DOHH2 (cell line): ENCODE measurements at regions not wholly inside any gene's neighbourhood (a gene's known extent, or its start where the extent isn't known, plus 50 kb on each side); places are given as distances from the start of the nearest gene placed in this dataset.

Experiments used
- H3F3A ChIP-seq: fragments of 200-600 bp; sonication (generic), shearing (Covaris generic); 2 replicates; pipeline ENCODE4 v1.6.0; 2016; ENCODE audit warnings: antibody characterized with exemption, mild to moderate bottlenecking; ENCODE audit not compliant: control insufficient read depth, insufficient read depth
- H3K27ac ChIP-seq: fragments of 200-600 bp; sonication (generic); 2 replicates; pipeline ENCODE4 v1.5.1; 2014; ENCODE audit warnings: low read depth, mild to moderate bottlenecking, low read length, moderate library complexity
- H3K27me3 ChIP-seq: fragments of 200-600 bp; sonication (generic); 2 replicates; pipeline ENCODE4 v1.6.1; 2014; ENCODE audit warnings: mild to moderate bottlenecking, low read length, mixed read lengths; ENCODE audit not compliant: control insufficient read depth
- H3K36me3 ChIP-seq: fragments of 200-600 bp; sonication (generic); 2 replicates; pipeline ENCODE4 v1.6.1; 2014; ENCODE audit warnings: mild to moderate bottlenecking, low read length, moderate library complexity, mixed read lengths; ENCODE audit not compliant: control insufficient read depth
- H3K4me1 ChIP-seq: fragments of 200-600 bp; sonication (generic); 2 replicates; pipeline ENCODE4 v1.6.1; 2014; ENCODE audit warnings: mild to moderate bottlenecking, low read length, mixed read lengths; ENCODE audit not compliant: control insufficient read depth
- H3K4me2 ChIP-seq: fragments of 200-600 bp; sonication (generic); 2 replicates; pipeline ENCODE4 v1.6.0; 2014; ENCODE audit warnings: mild to moderate bottlenecking, low read length, moderate library complexity
- H3K4me3 ChIP-seq: fragments of 200-600 bp; sonication (generic); 2 replicates; pipeline ENCODE4 v1.5.1; 2014; ENCODE audit warnings: mild to moderate bottlenecking, low read length, mixed read lengths
- H3K79me2 ChIP-seq: fragments of 200-600 bp; sonication (generic); 2 replicates; pipeline ENCODE4 v1.6.1; 2014; ENCODE audit warnings: mild to moderate bottlenecking, low read length, mixed read lengths; ENCODE audit not compliant: control insufficient read depth
- H3K9me2 ChIP-seq: fragments of 200-600 bp; sonication (generic); replicated peaks from 2 replicates; pipeline ENCODE4 v1.6.1; 2014; ENCODE audit warnings: mild to moderate bottlenecking, low read length, mixed read lengths; ENCODE audit not compliant: control insufficient read depth
- H3K9me3 ChIP-seq: fragments of 200-600 bp; sonication (generic); 2 replicates; pipeline ENCODE4 v1.6.1; 2014; ENCODE audit warnings: antibody characterized with exemption, low read length, mixed read lengths; ENCODE audit not compliant: control insufficient read depth, insufficient read depth
- H4K20me1 ChIP-seq: fragments of 200-600 bp; sonication (generic); 2 replicates; pipeline ENCODE4 v1.6.0; 2014; ENCODE audit warnings: low read depth, mild to moderate bottlenecking, antibody characterized with exemption, low read length, moderate library complexity; ENCODE audit not compliant: control insufficient read depth, insufficient read depth
- EZH2phosphoT487 ChIP-seq: fragments of 200-600 bp; sonication (generic); IDR thresholded peaks from 2 replicates; pipeline ENCODE4 v1.6.1; 2017; ENCODE audit warnings: borderline replicate concordance, mild to moderate bottlenecking, antibody characterized with exemption, low read length, moderate library complexity, mixed read lengths
- TF ChIP-seq, protein P1 (sequence below): fragments of 200-600 bp; sonication (generic); IDR thresholded peaks from one replicate; pipeline ENCODE4 v1.5.1; 2014; ENCODE audit warnings: antibody characterized with exemption, mild to moderate bottlenecking, low read depth, low read length; ENCODE audit not compliant: poor library complexity, severe bottlenecking

DNA sequence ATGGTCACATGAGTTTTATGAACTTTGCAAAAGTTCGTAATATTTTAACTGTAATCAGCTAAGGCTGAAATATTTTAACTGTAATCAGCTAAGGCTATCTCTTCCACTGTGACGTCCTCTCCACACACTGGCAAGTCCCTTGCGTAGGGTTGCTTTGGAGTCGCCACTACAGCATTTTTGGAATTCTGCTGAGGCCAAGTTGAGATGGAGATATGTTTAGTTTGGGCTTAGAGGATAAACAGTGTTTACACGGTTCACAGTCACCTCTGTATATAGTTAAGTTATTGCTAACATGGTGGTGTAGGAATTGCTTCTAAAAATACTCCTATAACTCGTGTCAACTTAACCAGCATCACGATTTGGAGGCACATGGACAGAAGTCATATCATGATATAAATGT is 143.6 kb upstream of the SERP2 start:
- TF ChIP-seq, protein P1, sequence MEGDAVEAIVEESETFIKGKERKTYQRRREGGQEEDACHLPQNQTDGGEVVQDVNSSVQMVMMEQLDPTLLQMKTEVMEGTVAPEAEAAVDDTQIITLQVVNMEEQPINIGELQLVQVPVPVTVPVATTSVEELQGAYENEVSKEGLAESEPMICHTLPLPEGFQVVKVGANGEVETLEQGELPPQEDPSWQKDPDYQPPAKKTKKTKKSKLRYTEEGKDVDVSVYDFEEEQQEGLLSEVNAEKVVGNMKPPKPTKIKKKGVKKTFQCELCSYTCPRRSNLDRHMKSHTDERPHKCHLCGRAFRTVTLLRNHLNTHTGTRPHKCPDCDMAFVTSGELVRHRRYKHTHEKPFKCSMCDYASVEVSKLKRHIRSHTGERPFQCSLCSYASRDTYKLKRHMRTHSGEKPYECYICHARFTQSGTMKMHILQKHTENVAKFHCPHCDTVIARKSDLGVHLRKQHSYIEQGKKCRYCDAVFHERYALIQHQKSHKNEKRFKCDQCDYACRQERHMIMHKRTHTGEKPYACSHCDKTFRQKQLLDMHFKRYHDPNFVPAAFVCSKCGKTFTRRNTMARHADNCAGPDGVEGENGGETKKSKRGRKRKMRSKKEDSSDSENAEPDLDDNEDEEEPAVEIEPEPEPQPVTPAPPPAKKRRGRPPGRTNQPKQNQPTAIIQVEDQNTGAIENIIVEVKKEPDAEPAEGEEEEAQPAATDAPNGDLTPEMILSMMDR: no peak
- no peak for TF ChIP-seq EZH2phosphoT487
- Histone ChIP-seq H3K9me3 (no peaks in the 10 kb centered on the region), H3K79me2 (no peaks in the 10 kb centered on the region), H3K36me3 (no peaks in the 10 kb centered on the region), H3K4me2 (no peak overlapping the region), H3K4me3 (no peak overlapping the region), H3K27me3 (no peaks in the 10 kb centered on the region), H4K20me1 (no peaks in the 10 kb centered on the region), H3F3A (no peaks in the 10 kb centered on the region), H3K27ac (no peak overlapping the region), H3K9me2 (no peaks in the 10 kb centered on the region), H3K4me1 (peaks cover 22% of the 10 kb centered on the region)

DNA sequence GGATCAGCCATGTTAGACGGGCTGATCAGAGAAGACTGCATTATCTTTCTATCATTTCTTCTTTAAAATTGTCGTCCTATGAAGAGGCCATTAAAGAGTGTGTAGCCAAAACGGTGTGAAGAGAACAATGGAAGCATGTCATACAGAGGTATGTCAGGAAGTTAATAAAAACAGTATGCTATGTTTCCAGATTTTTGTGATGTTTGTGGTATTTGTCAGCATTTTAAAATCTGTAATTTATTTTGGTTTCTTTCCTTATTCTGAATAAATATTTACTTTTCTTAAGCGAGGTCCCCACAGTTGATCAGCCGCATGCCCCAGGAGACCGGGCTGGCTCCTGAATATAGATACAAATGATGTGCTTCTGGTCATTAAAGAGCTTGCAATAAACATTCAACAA is 142.9 kb upstream of the SERP2 start:
- TF ChIP-seq, protein P1: no peak
- no peak for TF ChIP-seq EZH2phosphoT487
- H3F3A ChIP-seq: no peaks in the 10 kb centered on the region
- H3K4me2 ChIP-seq: no peak overlapping the region
- peaks cover 25% of the 10 kb centered on the region for H3K4me1 ChIP-seq
- H3K79me2 ChIP-seq: no peaks in the 10 kb centered on the region
- no peaks in the 10 kb centered on the region for H4K20me1 ChIP-seq
- no peaks in the 10 kb centered on the region for H3K36me3 ChIP-seq
- no peak overlapping the region for H3K27ac ChIP-seq
- no peak overlapping the region for H3K4me3 ChIP-seq
- H3K9me2 ChIP-seq: no peaks in the 10 kb centered on the region
- H3K9me3 ChIP-seq: no peaks in the 10 kb centered on the region
- no peaks in the 10 kb centered on the region for H3K27me3 ChIP-seq

DNA sequence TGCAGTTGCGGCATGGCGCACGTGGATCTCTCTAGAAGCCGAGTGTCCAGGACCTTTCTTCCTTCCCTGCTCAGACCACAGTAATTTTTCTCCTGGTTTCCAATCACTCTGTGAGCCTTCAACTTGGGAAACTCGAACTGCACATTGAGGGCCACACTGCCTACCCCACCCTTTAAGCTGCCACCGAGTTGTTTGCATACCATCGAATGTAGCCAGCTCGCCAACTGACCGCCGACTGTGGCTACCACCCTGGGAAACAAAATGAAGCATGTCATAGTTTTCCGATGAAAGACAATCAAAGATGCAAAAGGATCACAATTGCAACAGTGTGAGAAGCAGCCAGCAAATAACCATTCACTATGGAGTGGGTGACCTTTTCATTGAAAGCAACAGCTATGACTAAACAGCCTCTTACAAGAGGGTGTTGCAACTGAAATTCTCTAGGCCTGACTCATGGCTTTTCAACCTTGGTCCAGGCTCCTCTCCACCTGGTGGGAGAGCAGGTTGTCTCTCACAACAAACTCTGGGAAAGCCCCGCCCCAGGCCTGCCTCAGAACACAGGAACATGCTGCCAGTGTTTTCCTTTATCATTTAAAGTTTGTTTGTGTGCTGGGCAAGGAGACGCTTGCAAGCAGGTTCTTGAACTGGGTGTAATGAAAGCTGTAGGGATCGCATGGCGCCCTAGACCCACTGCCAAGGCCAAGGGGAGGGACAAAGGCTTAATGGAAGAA is 141.7 kb upstream of the SERP2 start:
- TF ChIP-seq, protein P1: no peak
- TF ChIP-seq EZH2phosphoT487: no peak
- Histone ChIP-seq H4K20me1 (no peaks in the 10 kb centered on the region), H3K4me1 (peaks cover 31% of the 10 kb centered on the region), H3K27me3 (no peaks in the 10 kb centered on the region), H3K9me3 (no peaks in the 10 kb centered on the region), H3K4me3 (no peak overlapping the region), H3K36me3 (no peaks in the 10 kb centered on the region), H3K9me2 (no peaks in the 10 kb centered on the region), H3K79me2 (no peaks in the 10 kb centered on the region), H3K4me2 (no peak overlapping the region), H3F3A (no peaks in the 10 kb centered on the region), H3K27ac (no peak overlapping the region)
